ENCODE measurements at regions not wholly inside any gene's neighbourhood (a gene's known extent, or its start where the extent isn't known, plus 50 kb on each side); places are given as distances from the start of the nearest gene placed in this dataset.

DNA sequence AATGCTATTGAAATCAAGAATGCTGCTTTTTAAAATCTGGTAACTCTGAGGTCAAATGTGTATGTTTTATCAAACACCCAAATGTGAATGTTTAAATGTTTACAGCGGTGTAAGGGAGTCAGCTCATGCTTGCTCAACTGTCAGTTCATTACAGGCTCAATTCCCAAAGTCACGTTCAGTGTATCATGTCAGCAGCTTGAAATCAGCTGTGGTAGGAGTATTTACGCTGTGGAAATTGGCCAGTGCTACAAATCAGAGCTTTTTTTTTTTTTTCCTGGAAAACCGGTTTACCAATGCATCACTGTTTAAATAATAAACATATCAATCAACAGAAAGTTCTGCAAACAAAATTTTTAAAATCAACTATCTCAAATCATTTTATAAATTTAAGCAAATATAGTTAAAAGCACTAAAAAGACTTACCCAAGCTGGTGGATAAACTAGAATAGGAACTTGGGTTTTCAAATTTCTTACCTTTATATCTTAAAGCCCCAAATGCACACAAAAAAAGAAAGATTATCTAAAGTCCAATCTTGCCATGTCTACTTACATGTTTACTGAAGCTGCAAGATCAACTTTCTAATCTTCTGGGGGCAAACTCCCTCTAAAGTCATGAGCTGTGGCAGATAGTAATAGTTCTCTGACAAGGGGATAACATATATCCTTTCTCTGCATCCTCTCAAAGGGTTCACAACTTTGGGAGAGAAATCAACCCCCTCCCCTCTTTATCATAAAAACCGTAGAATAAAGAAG, 57.6 kb upstream of the GRAMD2B start:
- TF ChIP-seq, protein P1, sequence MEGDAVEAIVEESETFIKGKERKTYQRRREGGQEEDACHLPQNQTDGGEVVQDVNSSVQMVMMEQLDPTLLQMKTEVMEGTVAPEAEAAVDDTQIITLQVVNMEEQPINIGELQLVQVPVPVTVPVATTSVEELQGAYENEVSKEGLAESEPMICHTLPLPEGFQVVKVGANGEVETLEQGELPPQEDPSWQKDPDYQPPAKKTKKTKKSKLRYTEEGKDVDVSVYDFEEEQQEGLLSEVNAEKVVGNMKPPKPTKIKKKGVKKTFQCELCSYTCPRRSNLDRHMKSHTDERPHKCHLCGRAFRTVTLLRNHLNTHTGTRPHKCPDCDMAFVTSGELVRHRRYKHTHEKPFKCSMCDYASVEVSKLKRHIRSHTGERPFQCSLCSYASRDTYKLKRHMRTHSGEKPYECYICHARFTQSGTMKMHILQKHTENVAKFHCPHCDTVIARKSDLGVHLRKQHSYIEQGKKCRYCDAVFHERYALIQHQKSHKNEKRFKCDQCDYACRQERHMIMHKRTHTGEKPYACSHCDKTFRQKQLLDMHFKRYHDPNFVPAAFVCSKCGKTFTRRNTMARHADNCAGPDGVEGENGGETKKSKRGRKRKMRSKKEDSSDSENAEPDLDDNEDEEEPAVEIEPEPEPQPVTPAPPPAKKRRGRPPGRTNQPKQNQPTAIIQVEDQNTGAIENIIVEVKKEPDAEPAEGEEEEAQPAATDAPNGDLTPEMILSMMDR (IDR thresholded peaks at IDR 0.05), result no peak
- TF ChIP-seq EP300 (IDR thresholded peaks at IDR 0.05) (no peak), POLR2A (IDR thresholded peaks at IDR 0.05) (no peak)

Measured in tibial nerve (tissue), 4 donors.